ENCODE measurements at regions not wholly inside any gene's neighbourhood (a gene's known extent, or its start where the extent isn't known, plus 50 kb on each side); places are given as distances from the start of the nearest gene placed in this dataset.

- H3K4me3 Mint-ChIP-seq, result no peak overlapping the region
- H2AFZ ChIP-seq (ENCODE audit: insufficient read depth, low read depth, low read length, poor library complexity, severe bottlenecking), result no peak overlapping the region
- DNase-seq, result no peak
- no peaks in the 10 kb centered on the region for H4K20me1 ChIP-seq (ENCODE audit: insufficient read depth, low read length)
- H3K4me1 ChIP-seq (ENCODE audit: control insufficient read depth in 1 of 2, insufficient read depth in 2 of 2, low read length in 2 of 2), result no peaks in the 10 kb centered on the region
- H3K4me1 Mint-ChIP-seq, result no peaks in the 10 kb centered on the region
- no peaks in the 10 kb centered on the region for H3K36me3 Mint-ChIP-seq
- no peaks in the 10 kb centered on the region for H3K27me3 Mint-ChIP-seq (ENCODE audit: low read depth in 3 of 3)
- no peak overlapping the region for H3K4me2 ChIP-seq (replicated peaks; ENCODE audit: extremely low read depth, low read length, poor library complexity, severe bottlenecking)
- peaks cover 0 to 8% of the 10 kb centered on the region in 2 donors for H3K9me3 ChIP-seq (replicated peaks in 1 of 2; ENCODE audit: control insufficient read depth in 1 of 2, insufficient read depth in 1 of 2, low read length in 2 of 2)
- H3K9ac ChIP-seq (ENCODE audit: insufficient read depth, low read length, poor library complexity, severe bottlenecking), result no peak overlapping the region
- H3K27ac Mint-ChIP-seq, result no peak overlapping the region
- intact Hi-C loops (cut with micrococcal nuclease), result no loop called here
- no peaks in the 10 kb centered on the region for H3K27me3 ChIP-seq (ENCODE audit: control insufficient read depth in 2 of 2, insufficient read depth in 2 of 2, low read length in 2 of 2)
- 64% methylated on average over 1 of the region's 7 CpGs for WGBS (ENCODE audit: insufficient coverage)
- no peak for TF ChIP-seq CTCF (IDR thresholded peaks at IDR 0.05)
- no peak overlapping the region for H3K27ac ChIP-seq (ENCODE audit: low read depth in 1 of 2, low read length in 2 of 2)
- H3K4me3 ChIP-seq (replicated peaks in 1 of 3; ENCODE audit: low read depth in 2 of 3, low read length in 3 of 3), result no peak overlapping the region
- H3K36me3 ChIP-seq (replicated peaks in 1 of 2; ENCODE audit: control insufficient read depth in 1 of 2, insufficient read depth in 2 of 2, low read length in 2 of 2), result no peaks in the 10 kb centered on the region
- H3K79me2 ChIP-seq (ENCODE audit: insufficient read depth, low read length), result no peaks in the 10 kb centered on the region
- H3K9me3 Mint-ChIP-seq, result peaks cover 0 to 6% (median 0%) of the 10 kb centered on the region in 7 donors
These were observed 2102.7 kb upstream of the WWC1 start for GRCh38 chr5:166188501-166189325.

- WGBS (ENCODE audit: insufficient coverage), result 53% methylated on average over 3 of the region's 3 CpGs
- intact Hi-C loops (cut with micrococcal nuclease), result no loop called here
- Mint-ChIP-seq H3K4me1 (no peaks in the 10 kb centered on the region), H3K36me3 (no peaks in the 10 kb centered on the region), H3K27ac (no peak overlapping the region), H3K4me3 (no peak overlapping the region), H3K27me3 (ENCODE audit: low read depth in 3 of 3) (no peaks in the 10 kb centered on the region), H3K9me3 (peaks cover 0 to 9% (median 0%) of the 10 kb centered on the region in 7 donors)
- Histone ChIP-seq H4K20me1 (ENCODE audit: insufficient read depth, low read length) (no peaks in the 10 kb centered on the region), H3K4me2 (replicated peaks; ENCODE audit: extremely low read depth, low read length, poor library complexity, severe bottlenecking) (no peak overlapping the region), H2AFZ (ENCODE audit: insufficient read depth, low read depth, low read length, poor library complexity, severe bottlenecking) (no peak overlapping the region), H3K27me3 (ENCODE audit: control insufficient read depth in 2 of 2, insufficient read depth in 2 of 2, low read length in 2 of 2) (no peaks in the 10 kb centered on the region), H3K9ac (ENCODE audit: insufficient read depth, low read length, poor library complexity, severe bottlenecking) (no peak overlapping the region), H3K36me3 (replicated peaks in 1 of 2; ENCODE audit: control insufficient read depth in 1 of 2, insufficient read depth in 2 of 2, low read length in 2 of 2) (no peaks in the 10 kb centered on the region), H3K9me3 (replicated peaks in 1 of 2; ENCODE audit: control insufficient read depth in 1 of 2, insufficient read depth in 1 of 2, low read length in 2 of 2) (peaks cover 3 to 8% of the 10 kb centered on the region in 2 donors), H3K4me1 (ENCODE audit: control insufficient read depth in 1 of 2, insufficient read depth in 2 of 2, low read length in 2 of 2) (no peaks in the 10 kb centered on the region), H3K4me3 (replicated peaks in 1 of 3; ENCODE audit: low read depth in 2 of 3, low read length in 3 of 3) (no peak overlapping the region), H3K79me2 (ENCODE audit: insufficient read depth, low read length) (no peaks in the 10 kb centered on the region), H3K27ac (ENCODE audit: low read depth in 1 of 2, low read length in 2 of 2) (no peak overlapping the region)
- TF ChIP-seq CTCF (IDR thresholded peaks at IDR 0.05), result no peak
- DNase-seq, result no peak
These were observed 2098.7 kb upstream of the WWC1 start for GRCh38 chr5:166192696-166193095.

Data from CD14-positive monocyte (primary cell).